IMR-90 (cell line): ENCODE measurements at regions not wholly inside any gene's neighbourhood (a gene's known extent, or its start where the extent isn't known, plus 50 kb on each side); places are given as distances from the start of the nearest gene placed in this dataset.

ENCODE experiments used
- ATAC-seq: fragments of 200-7000 bp; cut with Tn5 transposase; 2 replicates; pipeline ENCODE4 v1.9.1; 2020; ENCODE audit warnings: low read depth, mild to moderate bottlenecking, moderate library complexity
- BruUV-seq: library from RNA; stranded (reverse); fragments of 400-500 nt; replicated peaks from 2 replicates; lab custom pipeline; 2021; lab: Mats Ljungman, UMichigan
- CTCF ChIA-PET: fragments of 300-600 bp; formaldehyde crosslinking; extraction: SDS; loops from one replicate; lab custom pipeline; 2021; ENCODE audit warnings: antibody characterized with exemption; lab: Yijun Ruan, JAX
- POLR2A ChIA-PET: fragments of 300-600 bp; sonication (Branson Sonifier 250); formaldehyde crosslinking; loops from one replicate; lab custom pipeline; 2022; ENCODE audit warnings: antibody characterized with exemption; ENCODE audit not compliant: unreplicated experiment; lab: Charles Lee
- DNase-seq: peaks from one replicate; pipeline ENCODE4 v3.0.0; 2013
- H2AFZ ChIP-seq: replicated peaks from 2 replicates; pipeline ENCODE3; 2013; ENCODE audit warnings: low read length, mild to moderate bottlenecking; ENCODE audit not compliant: poor library complexity
- H2AK5ac ChIP-seq: 2 replicates; pipeline ENCODE4 v1.6.1; 2013; ENCODE audit warnings: low read depth, low read length, inconsistent platforms
- H2AK9ac ChIP-seq: replicated peaks from 2 replicates; pipeline ENCODE3; 2013; ENCODE audit warnings: mild to moderate bottlenecking, low read depth, low read length, moderate library complexity; ENCODE audit not compliant: poor library complexity
- H2BK120ac ChIP-seq: 2 replicates; pipeline ENCODE4 v1.6.1; 2013; ENCODE audit warnings: low read depth, low read length, inconsistent platforms
- H2BK15ac ChIP-seq: 3 replicates; pipeline ENCODE4 v1.6.1; 2013; ENCODE audit warnings: low read depth, low read length, inconsistent platforms
- H2BK20ac ChIP-seq: 2 replicates; pipeline ENCODE4 v1.6.1; 2013; ENCODE audit warnings: low read depth, mild to moderate bottlenecking, inconsistent platforms, low read length, moderate library complexity
- H2BK5ac ChIP-seq: 2 replicates; pipeline ENCODE4 v1.6.1; 2013; ENCODE audit warnings: mild to moderate bottlenecking, low read depth, low read length, inconsistent platforms; ENCODE audit not compliant: poor library complexity, severe bottlenecking
- H3K14ac ChIP-seq: replicated peaks from 2 replicates; pipeline ENCODE4 v1.6.1; 2013; ENCODE audit warnings: low read depth, low read length, inconsistent platforms
- H3K18ac ChIP-seq: 2 replicates; pipeline ENCODE4 v1.6.1; 2013; ENCODE audit warnings: low read depth, low read length, control low read depth
- H3K23ac ChIP-seq: 2 replicates; pipeline ENCODE4 v1.6.1; 2013; ENCODE audit warnings: low read depth, low read length, inconsistent platforms
- H3K27ac ChIP-seq: 2 replicates; pipeline ENCODE4 v1.5.1; 2013; ENCODE audit warnings: mild to moderate bottlenecking, control low read depth, low read length; ENCODE audit not compliant: insufficient read depth
- H3K27me3 ChIP-seq: 2 replicates; pipeline ENCODE4 v1.6.1; 2013; ENCODE audit warnings: low read length; ENCODE audit not compliant: control insufficient read depth, insufficient read depth
- H3K36me3 ChIP-seq: 2 replicates; pipeline ENCODE4 v1.6.1; 2013; ENCODE audit warnings: low read length, mixed read lengths; ENCODE audit not compliant: control insufficient read depth, insufficient read depth
- H3K4ac ChIP-seq: 2 replicates; pipeline ENCODE4 v1.6.1; 2013; ENCODE audit warnings: low read depth, low read length, inconsistent platforms
- H3K4me1 ChIP-seq: 2 replicates; pipeline ENCODE4 v1.6.1; 2013; ENCODE audit warnings: low read length, mixed read lengths; ENCODE audit not compliant: control insufficient read depth, insufficient read depth
- H3K4me2 ChIP-seq: 2 replicates; pipeline ENCODE4 v1.6.1; 2013; ENCODE audit warnings: low read depth, mild to moderate bottlenecking, control low read depth, low read length, moderate library complexity
- H3K4me3 ChIP-seq: 2 replicates; pipeline ENCODE4 v1.5.1; 2013; ENCODE audit warnings: low read depth, mild to moderate bottlenecking, control low read depth, low read length, moderate library complexity; ENCODE audit not compliant: insufficient read depth
- H3K56ac ChIP-seq: 2 replicates; pipeline ENCODE4 v1.6.1; 2013; ENCODE audit warnings: low read length, inconsistent platforms; ENCODE audit not compliant: insufficient read depth; ENCODE audit errors: extremely low read depth
- H3K79me1 ChIP-seq, 2 experiments: 2 replicates each; pipeline ENCODE4 v1.6.1; 2013; ENCODE audit warnings: low read length in 2 of 2, inconsistent platforms in 1 of 2, low read depth in 1 of 2
- H3K9ac ChIP-seq: 2 replicates; pipeline ENCODE4 v1.6.1; 2013; ENCODE audit warnings: low read depth, low read length, control low read depth
- H3K9me1 ChIP-seq: 2 replicates; pipeline ENCODE4 v1.6.1; 2013; ENCODE audit warnings: low read length, inconsistent platforms; ENCODE audit not compliant: insufficient read depth
- H3K9me3 ChIP-seq: 2 replicates; pipeline ENCODE4 v1.6.1; 2013; ENCODE audit warnings: low read length; ENCODE audit not compliant: control insufficient read depth, insufficient read depth
- H4K20me1 ChIP-seq: 2 replicates; pipeline ENCODE4 v1.6.1; 2013; ENCODE audit warnings: low read length, inconsistent platforms; ENCODE audit not compliant: insufficient read depth
- H4K5ac ChIP-seq: 2 replicates; pipeline ENCODE4 v1.6.1; 2013; ENCODE audit warnings: mild to moderate bottlenecking, low read depth, low read length, control low read depth
- H4K8ac ChIP-seq, 2 experiments: 2 replicates each; pipeline ENCODE4 v1.6.1; 2013; ENCODE audit warnings: low read depth in 2 of 2, low read length in 2 of 2, control low read depth in 1 of 2, inconsistent platforms in 1 of 2
- H4K91ac ChIP-seq: 2 replicates; pipeline ENCODE4 v1.6.1; 2013; ENCODE audit warnings: low read depth, low read length, inconsistent platforms; ENCODE audit not compliant: insufficient read depth
- CEBPB ChIP-seq: IDR thresholded peaks from 2 replicates; pipeline ENCODE4 v1.6.1; 2012; ENCODE audit warnings: low read depth, low read length, improper control_type of control experiment
- CTCF ChIP-seq: conservative IDR thresholded peaks from 2 replicates; pipeline ENCODE4 v1.5.1; 2012; ENCODE audit warnings: mild to moderate bottlenecking, low read depth, low read length, improper control_type of control experiment
- MXI1 ChIP-seq: IDR thresholded peaks from 2 replicates; pipeline ENCODE4 v1.6.1; 2012; ENCODE audit warnings: low read depth, mild to moderate bottlenecking, low read length, moderate library complexity, borderline replicate concordance
- NFE2L2 ChIP-seq: fragments of 150-350 bp; IDR thresholded peaks from 2 replicates; pipeline ENCODE4 v1.6.1; 2016; ENCODE audit warnings: low read depth, mild to moderate bottlenecking, low read length
- POLR2A ChIP-seq: IDR thresholded peaks from 2 replicates; pipeline ENCODE4 v1.6.1; 2012; ENCODE audit warnings: mild to moderate bottlenecking, low read depth, low read length
- RFX5 ChIP-seq: IDR thresholded peaks from 2 replicates; pipeline ENCODE4 v1.8.0; 2012; ENCODE audit warnings: low read depth, mild to moderate bottlenecking, low read length, moderate library complexity
- SMC3 ChIP-seq: fragments of 150-350 bp; IDR thresholded peaks from 2 replicates; pipeline ENCODE4 v1.6.1; 2016; ENCODE audit warnings: low read depth, mild to moderate bottlenecking, antibody characterized with exemption, low read length, moderate library complexity
- USF2 ChIP-seq: fragments of 150-350 bp; IDR thresholded peaks from 2 replicates; pipeline ENCODE4 v1.6.1; 2017; ENCODE audit warnings: mild to moderate bottlenecking, antibody characterized with exemption, low read length, low read depth
- WGBS, 2 experiments: methylation state at CpG; one replicate each; pipeline versions ENCODE4 v1.1.5 to v1.1.7; 2013; ENCODE audit warnings: missing lambda C conversion rate in 2 of 2; ENCODE audit not compliant: insufficient read length in 1 of 2; ENCODE audit errors: extremely low coverage in 2 of 2; 5-methylcytosine and 5-hydroxymethylcytosine counted together
- dilution Hi-C: fragments of 300-500 bp; cut with HindIII; formaldehyde crosslinking; loops from one replicate; pipeline ENCODE4 v1.14.3; 2018; ENCODE audit warnings: low sequenced_read_pairs; ENCODE audit not compliant: unreplicated experiment
- in situ Hi-C: fragments of 300-500 bp; cut with MboI; formaldehyde crosslinking; loops from 3 replicates; pipeline ENCODE4 v1.14.3; 2019; ENCODE audit warnings: low sequenced_read_pairs, inconsistent platforms, mixed read lengths
- intact Hi-C: fragments of 100-400 bp; cut with micrococcal nuclease; formaldehyde crosslinking; loops from 2 replicates; pipeline ENCODE4 v1.10.0; 2022

GRCh38 chr14:85300107-85300506 lies 229.8 kb upstream of the FLRT2 start:
- TF ChIP-seq RFX5 (no peak), USF2 (no peak), MXI1 (no peak), CTCF (no peak), POLR2A (no peak), SMC3 (no peak), CEBPB (no peak), NFE2L2 (no peak)
- Histone ChIP-seq H3K4me1 (no peaks in the 10 kb centered on the region), H3K56ac (no peak overlapping the region), H2AK5ac (no peak overlapping the region), H3K4ac (no peak overlapping the region), H3K23ac (no peak overlapping the region), H3K14ac (no peak overlapping the region), H3K27ac (no peak overlapping the region), H3K9ac (no peak overlapping the region), H2BK120ac (no peak overlapping the region), H2BK20ac (no peak overlapping the region), H2BK5ac (no peak overlapping the region), H3K27me3 (no peaks in the 10 kb centered on the region), H3K4me2 (no peak overlapping the region), H4K91ac (no peak overlapping the region), H3K79me1 (no peaks in the 10 kb centered on the region), H2AK9ac (no peak overlapping the region), H4K5ac (no peak overlapping the region), H4K8ac (no peak overlapping the region), H3K36me3 (no peaks in the 10 kb centered on the region), H2BK15ac (no peak overlapping the region), H4K20me1 (no peaks in the 10 kb centered on the region), H3K4me3 (no peak overlapping the region), H3K9me1 (no peaks in the 10 kb centered on the region), H2AFZ (no peak overlapping the region), H3K18ac (no peak overlapping the region), H3K9me3 (peaks cover 3% of the 10 kb centered on the region; the same call in 1 of the 2 replicates)
- ATAC-seq: no peak
- intact Hi-C loops: no loop called here
- no CpG with 5 or more reads among the region's 1 CpG for WGBS, 2 experiments
- in situ Hi-C loops: no loop called here
- dilution Hi-C loops: no loop called here
- no peak for DNase-seq
- BruUV-seq: no TSS peak
- ChIA-PET CTCF (no interaction called here), POLR2A (no interaction called here)
